H9 (cell line): ENCODE measurements at regions not wholly inside any gene's neighbourhood (a gene's known extent, or its start where the extent isn't known, plus 50 kb on each side); places are given as distances from the start of the nearest gene placed in this dataset.

Source experiments
- DNase-seq: peaks from one replicate; pipeline ENCODE4 v3.0.0-alpha.2; 2017
- H2AFZ ChIP-seq: one replicate; pipeline ENCODE4 v1.6.1; 2013; ENCODE audit warnings: mild to moderate bottlenecking, low read length, control low read depth, moderate library complexity
- H2AK5ac ChIP-seq: 2 replicates; pipeline ENCODE4 v1.6.1; 2013; ENCODE audit warnings: low read length, control low read depth, mixed read lengths; ENCODE audit not compliant: insufficient read length
- H2BK120ac ChIP-seq: one replicate; pipeline ENCODE4 v1.6.1; 2013; ENCODE audit warnings: low read depth, mild to moderate bottlenecking, low read length, control low read depth, inconsistent platforms; ENCODE audit not compliant: poor library complexity, severe bottlenecking
- H2BK12ac ChIP-seq: 2 replicates; pipeline ENCODE4 v1.6.1; 2013; ENCODE audit warnings: low read length, control low read depth, mixed read lengths, low read depth; ENCODE audit not compliant: insufficient read length
- H2BK15ac ChIP-seq: 2 replicates; pipeline ENCODE4 v1.6.1; 2013; ENCODE audit warnings: low read depth, low read length, control low read depth
- H2BK20ac ChIP-seq: one replicate; pipeline ENCODE4 v1.6.1; 2013; ENCODE audit warnings: low read depth, mild to moderate bottlenecking, low read length, control low read depth, inconsistent platforms; ENCODE audit not compliant: poor library complexity, severe bottlenecking
- H2BK5ac ChIP-seq: 2 replicates; pipeline ENCODE4 v1.6.1; 2013; ENCODE audit warnings: low read length, control low read depth, mixed read lengths; ENCODE audit not compliant: insufficient read length
- H3K14ac ChIP-seq: 2 replicates; pipeline ENCODE4 v1.6.1; 2013; ENCODE audit warnings: low read length, control low read depth; ENCODE audit not compliant: insufficient read depth
- H3K18ac ChIP-seq: 2 replicates; pipeline ENCODE4 v1.6.1; 2013; ENCODE audit warnings: low read depth, mild to moderate bottlenecking, mixed read lengths, low read length, control low read depth; ENCODE audit not compliant: insufficient read length
- H3K23ac ChIP-seq: 2 replicates; pipeline ENCODE4 v1.6.1; 2013; ENCODE audit warnings: low read length, control low read depth, mixed read lengths, low read depth; ENCODE audit not compliant: insufficient read length
- H3K23me2 ChIP-seq: 2 replicates; pipeline ENCODE4 v1.6.1; 2013; ENCODE audit warnings: low read depth, mild to moderate bottlenecking, mixed read lengths, low read length, control low read depth; ENCODE audit not compliant: insufficient read length, poor library complexity, severe bottlenecking
- H3K27ac ChIP-seq: 2 replicates; pipeline ENCODE4 v1.5.1; 2013; ENCODE audit warnings: low read length, control low read depth, mixed read lengths, low read depth; ENCODE audit not compliant: insufficient read length
- H3K27me3 ChIP-seq: 2 replicates; pipeline ENCODE4 v1.6.1; 2013; ENCODE audit warnings: low read length, control low read depth, inconsistent platforms; ENCODE audit not compliant: insufficient read depth
- H3K4ac ChIP-seq: 2 replicates; pipeline ENCODE4 v1.6.1; 2013; ENCODE audit warnings: low read depth, mild to moderate bottlenecking, control low read depth, inconsistent platforms, low read length, moderate library complexity
- H3K4me1 ChIP-seq: 2 replicates; pipeline ENCODE4 v1.6.1; 2013; ENCODE audit warnings: low read length, control low read depth, inconsistent platforms; ENCODE audit not compliant: insufficient read depth
- H3K4me2 ChIP-seq: 2 replicates; pipeline ENCODE4 v1.6.1; 2013; ENCODE audit warnings: low read length, control low read depth, mixed read lengths; ENCODE audit not compliant: insufficient read length, insufficient read depth
- H3K56ac ChIP-seq: 2 replicates; pipeline ENCODE4 v1.6.1; 2013; ENCODE audit warnings: low read depth, mild to moderate bottlenecking, mixed read lengths, low read length, control low read depth; ENCODE audit not compliant: insufficient read length
- H3K79me1 ChIP-seq: 2 replicates; pipeline ENCODE4 v1.6.1; 2013; ENCODE audit warnings: low read depth, mild to moderate bottlenecking, moderate library complexity, low read length, control low read depth, inconsistent platforms; ENCODE audit not compliant: insufficient read depth, poor library complexity, severe bottlenecking
- H3K79me2 ChIP-seq: 2 replicates; pipeline ENCODE4 v1.6.1; 2013; ENCODE audit warnings: low read length, control low read depth, inconsistent platforms; ENCODE audit not compliant: insufficient read depth
- H3K9ac ChIP-seq: 2 replicates; pipeline ENCODE4 v1.6.1; 2013; ENCODE audit warnings: low read length, control low read depth, mixed read lengths; ENCODE audit not compliant: insufficient read length; ENCODE audit errors: extremely low read depth
- H3K9me3 ChIP-seq: one replicate; pipeline ENCODE4 v1.6.1; 2013; ENCODE audit warnings: low read depth, low read length, inconsistent platforms; ENCODE audit not compliant: control insufficient read depth
- H3T11ph ChIP-seq: one replicate; pipeline ENCODE4 v1.6.1; 2013; ENCODE audit warnings: mild to moderate bottlenecking, low read length, control low read depth, inconsistent platforms
- H4K20me1 ChIP-seq: one replicate; pipeline ENCODE4 v1.6.1; 2013; ENCODE audit not compliant: control insufficient read depth, insufficient read length, insufficient read depth
- H4K5ac ChIP-seq: 2 replicates; pipeline ENCODE4 v1.6.1; 2013; ENCODE audit warnings: low read depth, mild to moderate bottlenecking, mixed read lengths, low read length, control low read depth; ENCODE audit not compliant: insufficient read length
- H4K8ac ChIP-seq: replicated peaks from 2 replicates; pipeline ENCODE4 v1.6.1; 2013; ENCODE audit warnings: low read length, control low read depth, mixed read lengths, low read depth; ENCODE audit not compliant: insufficient read length
- H4K91ac ChIP-seq: 2 replicates; pipeline ENCODE4 v1.6.1; 2013; ENCODE audit warnings: low read depth, mild to moderate bottlenecking, moderate library complexity, mixed read lengths, low read length, control low read depth; ENCODE audit not compliant: insufficient read length
- H3K27ac Mint-ChIP-seq, 3 experiments: 2 replicates in 2 of 3; 3 replicates in 1 of 3; pipeline ENCODE4 v1.8.0; 2020 to 2021; ENCODE audit warnings: mixed read lengths in 3 of 3, mild to moderate bottlenecking in 1 of 3, moderate library complexity in 1 of 3
- H3K27me3 Mint-ChIP-seq: 2 replicates; pipeline ENCODE4 v1.8.0; 2021; ENCODE audit warnings: low read depth, mild to moderate bottlenecking, moderate library complexity, mixed read lengths
- H3K36me3 Mint-ChIP-seq, 3 experiments: 2 replicates in 2 of 3; 3 replicates in 1 of 3; pipeline ENCODE4 v1.8.0; 2020 to 2021; ENCODE audit warnings: low read depth in 3 of 3, mixed read lengths in 3 of 3; ENCODE audit not compliant: insufficient read depth in 1 of 3
- H3K4me1 Mint-ChIP-seq, 2 experiments: 2 replicates each; pipeline ENCODE4 v1.8.0; 2020; ENCODE audit warnings: mixed read lengths in 2 of 2
- H3K4me3 Mint-ChIP-seq, 2 experiments: 2 replicates in 1 of 2; 3 replicates in 1 of 2; pipeline ENCODE4 v1.8.0; 2020 to 2021; ENCODE audit warnings: mild to moderate bottlenecking in 2 of 2, mixed read lengths in 2 of 2, moderate library complexity in 1 of 2
- H3K9me3 Mint-ChIP-seq, 2 experiments: 2 replicates in 1 of 2; 3 replicates in 1 of 2; pipeline ENCODE4 v1.8.0; 2020; ENCODE audit warnings: mild to moderate bottlenecking in 2 of 2, mixed read lengths in 2 of 2, moderate library complexity in 1 of 2
- WGBS: extraction: QIAGEN DNeasy Blood & Tissue Kit; methylation state at CpG from one replicate; pipeline ENCODE4 v1.1.7; 2013; ENCODE audit warnings: missing lambda C conversion rate, low lambda C conversion rate, mixed read lengths; ENCODE audit not compliant: insufficient read length; ENCODE audit errors: extremely low coverage; 5-methylcytosine and 5-hydroxymethylcytosine counted together
- TF ChIP-seq, protein P1 (sequence below): fragments of 200-600 bp; sonication (generic); conservative IDR thresholded peaks from 3 replicates; pipeline ENCODE4 v1.8.0; 2021; ENCODE audit warnings: antibody characterized with exemption, mild to moderate bottlenecking

DNA sequence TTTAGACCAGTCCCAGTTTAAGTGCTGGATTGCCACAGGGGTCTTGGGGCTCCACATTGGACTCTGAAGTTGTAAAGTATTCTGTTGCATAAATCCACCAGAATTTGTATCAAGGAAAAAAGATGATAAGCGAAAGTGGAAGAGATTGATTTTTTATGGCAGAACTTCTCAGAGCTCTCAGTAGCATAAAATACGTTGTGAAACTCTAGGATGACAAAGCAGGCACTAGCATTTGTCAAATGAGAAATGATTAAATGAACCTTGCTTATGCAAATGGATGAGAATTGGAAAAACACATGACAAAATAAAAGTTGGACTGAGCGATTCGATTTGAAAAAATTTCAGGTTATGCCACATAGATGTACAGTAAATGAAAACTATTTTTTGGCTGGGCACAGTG is 253.8 kb upstream of the RAB4A start:
- Histone ChIP-seq H3K4me2 (no peak overlapping the region), H3K9me3 (no peaks in the 10 kb centered on the region), H2BK12ac (no peak overlapping the region), H3K27ac (no peak overlapping the region), H3K9ac (no peak overlapping the region), H2BK120ac (no peak overlapping the region), H2AFZ (no peak overlapping the region), H3K27me3 (no peaks in the 10 kb centered on the region), H2BK20ac (no peak overlapping the region), H2BK15ac (no peak overlapping the region), H3K23ac (no peak overlapping the region), H4K8ac (no peak overlapping the region), H3K4me1 (no peaks in the 10 kb centered on the region; the same call in 1 of the 2 replicates), H3K14ac (no peak overlapping the region), H3K56ac (no peak overlapping the region), H4K5ac (no peak overlapping the region), H3K18ac (no peak overlapping the region), H3K23me2 (no peaks in the 10 kb centered on the region), H2AK5ac (no peak overlapping the region), H3T11ph (no peak overlapping the region), H4K91ac (no peak overlapping the region), H3K79me1 (no peaks in the 10 kb centered on the region), H4K20me1 (no peaks in the 10 kb centered on the region), H2BK5ac (no peak overlapping the region), H3K4ac (no peak overlapping the region), H3K79me2 (no peaks in the 10 kb centered on the region)
- Mint-ChIP-seq H3K4me1 (peaks cover 13 to 15% of the 10 kb centered on the region in 2 experiments), H3K9me3 (no peaks in the 10 kb centered on the region), H3K27me3 (peaks cover 20% of the 10 kb centered on the region), H3K36me3 (no peaks in the 10 kb centered on the region), H3K4me3 (no peak overlapping the region), H3K27ac (no peak overlapping the region)
- WGBS, result no CpG with 5 or more reads among the region's 4 CpGs
- DNase-seq, result no peak
- TF ChIP-seq, protein P1, sequence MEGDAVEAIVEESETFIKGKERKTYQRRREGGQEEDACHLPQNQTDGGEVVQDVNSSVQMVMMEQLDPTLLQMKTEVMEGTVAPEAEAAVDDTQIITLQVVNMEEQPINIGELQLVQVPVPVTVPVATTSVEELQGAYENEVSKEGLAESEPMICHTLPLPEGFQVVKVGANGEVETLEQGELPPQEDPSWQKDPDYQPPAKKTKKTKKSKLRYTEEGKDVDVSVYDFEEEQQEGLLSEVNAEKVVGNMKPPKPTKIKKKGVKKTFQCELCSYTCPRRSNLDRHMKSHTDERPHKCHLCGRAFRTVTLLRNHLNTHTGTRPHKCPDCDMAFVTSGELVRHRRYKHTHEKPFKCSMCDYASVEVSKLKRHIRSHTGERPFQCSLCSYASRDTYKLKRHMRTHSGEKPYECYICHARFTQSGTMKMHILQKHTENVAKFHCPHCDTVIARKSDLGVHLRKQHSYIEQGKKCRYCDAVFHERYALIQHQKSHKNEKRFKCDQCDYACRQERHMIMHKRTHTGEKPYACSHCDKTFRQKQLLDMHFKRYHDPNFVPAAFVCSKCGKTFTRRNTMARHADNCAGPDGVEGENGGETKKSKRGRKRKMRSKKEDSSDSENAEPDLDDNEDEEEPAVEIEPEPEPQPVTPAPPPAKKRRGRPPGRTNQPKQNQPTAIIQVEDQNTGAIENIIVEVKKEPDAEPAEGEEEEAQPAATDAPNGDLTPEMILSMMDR, result no peak
